ENCODE measurements at regions not wholly inside any gene's neighbourhood (a gene's known extent, or its start where the extent isn't known, plus 50 kb on each side); places are given as distances from the start of the nearest gene placed in this dataset.
"Not testable (repeated sequence)": the region's sequence is repeated elsewhere in the genome, so short reads cannot be mapped to it uniquely, and the experiment has no call there.

- DNase-seq, result no peak
These were observed 1465.7 kb upstream of the DIAPH2 start for GRCh38 chrX:95218976-95219375.

GRCh38 chrX:95248386-95248785, 1436.3 kb upstream of the DIAPH2 start:
- DNase-seq, result no peak

DNA sequence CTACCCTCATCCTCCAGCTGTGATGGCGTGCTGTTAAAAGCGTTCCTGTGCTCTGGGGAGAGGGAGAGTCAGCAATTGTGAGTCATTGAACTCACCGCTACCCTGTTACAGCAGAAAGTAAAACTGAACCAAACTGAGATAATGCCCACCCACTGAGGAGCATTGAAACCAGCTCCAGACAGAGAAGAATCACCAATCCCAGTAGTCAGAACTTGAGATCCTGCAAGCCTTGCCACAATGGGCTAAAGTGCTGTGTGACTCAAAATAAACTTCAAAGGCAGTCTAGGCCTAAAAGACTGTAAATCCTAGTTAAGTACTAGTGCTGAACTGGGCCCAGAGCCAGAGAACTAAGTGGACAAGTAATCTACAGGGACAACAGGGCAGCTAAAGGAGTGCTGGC, 1394.2 kb upstream of the DIAPH2 start:
- no peak for DNase-seq

- DNase-seq, result no peak
These were observed 1393.1 kb upstream of the DIAPH2 start for GRCh38 chrX:95291561-95291960.

DNA sequence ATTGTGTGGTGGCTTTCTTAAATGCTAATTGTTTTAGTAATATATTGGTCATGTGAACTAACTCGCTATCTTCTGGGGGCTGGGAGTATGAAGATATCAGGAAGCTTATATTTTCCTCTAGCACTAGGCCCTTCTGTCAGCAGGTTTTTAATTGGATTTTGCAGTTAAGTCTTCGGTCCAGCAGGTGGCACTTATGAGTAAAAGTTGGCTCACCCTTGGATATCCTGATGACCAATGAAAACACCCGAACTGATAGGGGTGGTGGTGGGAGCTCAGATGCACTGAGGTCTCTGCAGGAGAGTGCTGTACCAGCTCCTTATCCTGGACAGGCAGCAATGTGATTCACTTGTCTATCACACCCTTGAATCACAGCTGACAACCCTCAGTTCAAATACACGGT, 1365.8 kb upstream of the DIAPH2 start:
- peak in 1 of 3 donors; percentile 2 for DNase-seq

DNA sequence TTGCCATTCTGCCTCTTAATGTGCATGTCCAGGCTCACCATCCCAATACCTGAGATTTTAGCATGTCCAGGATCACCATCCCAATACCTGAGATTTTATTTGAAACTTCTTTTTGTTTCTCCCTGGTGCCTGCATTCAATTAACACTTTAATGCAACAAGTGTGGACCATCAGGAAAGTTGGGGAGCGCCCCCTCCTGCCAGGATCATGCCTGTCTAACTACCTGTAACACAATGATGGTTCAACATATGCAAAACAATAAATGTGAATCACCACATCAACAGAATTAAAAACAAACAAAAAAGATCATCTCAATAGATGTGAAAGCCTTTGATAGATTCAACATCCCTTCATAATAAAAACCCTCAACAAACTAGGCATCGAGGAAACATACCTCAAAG, 1359.5 kb upstream of the DIAPH2 start:
- DNase-seq, result no peak

- DNase-seq, result no peak
These were observed 1354.3 kb upstream of the DIAPH2 start for GRCh38 chrX:95330292-95330691.

GRCh38 chrX:95332530-95332929, 1352.1 kb upstream of the DIAPH2 start:
- no peak for DNase-seq

DNA sequence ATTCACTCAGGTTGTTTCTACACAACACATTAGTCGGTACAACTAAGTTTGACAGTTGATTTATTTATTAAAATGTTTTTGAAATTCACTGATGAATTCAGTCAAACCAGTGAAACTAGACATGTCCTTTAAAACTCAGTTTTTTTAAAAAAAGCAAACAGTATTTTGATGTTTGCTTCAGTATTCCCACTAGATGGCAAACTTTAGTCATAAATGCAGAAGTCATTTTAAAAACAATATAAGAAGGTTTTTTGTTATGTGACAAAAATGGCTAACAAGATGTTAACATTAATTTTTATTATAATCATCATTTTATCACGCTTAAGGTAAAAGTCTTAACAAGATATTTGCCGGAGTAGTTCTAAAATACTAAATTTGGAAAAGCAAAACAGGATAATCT, 1337.8 kb upstream of the DIAPH2 start:
- DNase-seq, result no peak

DNA sequence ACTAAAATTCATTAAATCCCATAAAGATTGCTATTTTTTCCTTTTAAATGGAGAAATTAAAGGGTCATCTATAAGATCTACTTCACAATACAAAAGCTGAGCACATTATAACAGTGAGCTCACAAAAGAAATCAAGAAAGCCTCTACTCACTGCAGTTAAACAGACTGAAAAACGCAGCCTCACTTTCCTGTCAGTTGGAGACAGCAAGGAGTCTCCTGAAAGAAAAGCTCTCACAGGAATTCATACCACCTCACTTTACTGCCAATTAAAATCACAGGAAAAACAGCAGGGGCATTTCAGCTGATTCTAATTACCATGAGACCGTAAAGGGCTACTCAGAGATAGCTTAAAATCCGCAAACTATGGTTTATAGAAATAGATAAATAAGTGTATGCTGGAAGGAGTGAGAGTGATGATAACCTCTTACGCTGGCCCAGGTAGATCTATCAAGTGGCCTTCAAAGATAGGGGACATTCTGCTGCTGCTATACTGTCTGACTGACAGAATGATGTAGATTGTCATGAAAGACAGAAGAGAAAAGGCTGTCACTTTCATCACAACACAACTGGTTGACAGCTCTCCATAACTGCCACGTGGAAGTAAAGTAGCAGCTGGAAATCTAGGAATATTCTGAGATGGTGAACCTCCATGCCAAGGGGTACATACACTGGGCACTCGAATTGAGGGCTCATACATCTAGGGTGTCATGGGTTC, 1333.7 kb upstream of the DIAPH2 start:
- no peak for DNase-seq

DNA sequence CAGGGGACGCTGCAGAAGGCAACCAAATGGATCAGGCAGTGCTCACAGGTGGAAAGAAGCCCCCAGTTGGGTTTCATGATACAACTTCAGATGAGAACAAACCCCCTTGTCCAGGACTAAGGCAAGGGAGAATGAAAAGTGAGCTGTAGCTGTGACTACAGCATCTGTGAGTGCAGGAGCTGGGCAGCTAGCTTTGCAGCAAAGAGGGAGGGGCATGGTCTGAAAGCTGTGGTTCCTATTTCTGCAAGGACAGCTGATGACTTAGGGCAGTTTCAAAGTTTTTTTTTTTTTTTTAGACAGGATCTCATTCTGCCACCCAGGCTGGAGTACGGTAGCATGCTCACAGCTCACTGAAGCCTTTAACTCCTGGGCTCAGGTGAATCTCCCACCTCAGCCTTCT, 1317.4 kb upstream of the DIAPH2 start:
- DNase-seq, result no peak

DNA sequence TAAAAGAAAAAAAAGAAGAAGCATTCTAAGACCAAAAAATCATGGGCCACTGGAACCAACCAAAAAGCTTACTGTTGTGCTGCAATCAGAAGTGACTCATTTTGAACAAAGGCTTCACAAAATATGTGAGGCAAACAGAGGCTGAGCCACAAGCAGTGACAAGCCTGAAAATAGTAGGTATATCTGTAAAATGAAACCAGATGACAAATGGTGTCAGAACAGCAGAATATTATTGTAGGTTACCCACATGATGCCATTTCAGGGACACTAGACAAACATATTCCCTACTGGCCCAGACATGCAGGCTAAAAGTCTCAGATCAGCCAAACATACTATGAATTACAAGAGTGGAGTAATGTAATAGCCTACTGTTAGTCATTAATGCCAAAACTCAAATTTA, 1301.8 kb upstream of the DIAPH2 start:
- DNase-seq, result no peak

DNA sequence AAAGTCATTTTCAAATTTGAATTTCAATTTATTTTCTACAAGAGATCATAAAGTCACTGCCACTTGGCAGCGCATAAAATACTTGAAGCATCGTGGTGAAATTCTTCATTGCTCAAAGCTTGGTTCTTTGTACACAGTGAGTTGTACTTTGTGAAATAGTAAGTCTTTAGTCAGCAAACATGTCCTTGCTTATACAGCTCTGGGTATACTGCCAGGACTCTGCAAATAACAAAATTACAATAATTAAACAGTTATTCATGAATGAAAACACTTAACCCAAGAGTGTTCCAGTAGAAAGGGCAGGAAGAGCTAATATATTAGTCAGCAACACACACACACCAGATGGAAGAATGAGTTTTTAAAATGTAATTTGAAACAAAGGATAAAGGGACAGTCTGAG, 1300.9 kb upstream of the DIAPH2 start:
- no peak for DNase-seq

DNA sequence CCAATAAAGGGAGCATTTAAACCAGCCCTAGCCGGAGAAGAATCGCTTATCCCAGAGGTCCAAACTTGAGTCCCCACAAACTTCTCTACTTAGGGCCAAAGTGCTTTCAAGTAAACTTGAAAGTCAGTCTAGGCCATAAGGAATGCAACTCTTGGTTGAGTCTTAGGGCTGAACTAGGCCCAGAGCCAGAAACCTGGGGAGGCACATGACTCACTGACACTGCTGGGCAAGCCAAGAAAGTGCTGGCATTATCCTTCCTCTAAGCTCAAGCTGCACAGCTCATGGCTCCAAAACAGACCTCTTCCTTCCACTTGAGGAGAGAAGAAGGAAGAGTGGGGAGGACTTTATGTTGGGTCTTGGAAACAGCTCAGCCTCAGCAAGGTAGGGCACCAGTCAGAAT, 1257.3 kb upstream of the DIAPH2 start:
- DNase-seq, result no peak

DNA sequence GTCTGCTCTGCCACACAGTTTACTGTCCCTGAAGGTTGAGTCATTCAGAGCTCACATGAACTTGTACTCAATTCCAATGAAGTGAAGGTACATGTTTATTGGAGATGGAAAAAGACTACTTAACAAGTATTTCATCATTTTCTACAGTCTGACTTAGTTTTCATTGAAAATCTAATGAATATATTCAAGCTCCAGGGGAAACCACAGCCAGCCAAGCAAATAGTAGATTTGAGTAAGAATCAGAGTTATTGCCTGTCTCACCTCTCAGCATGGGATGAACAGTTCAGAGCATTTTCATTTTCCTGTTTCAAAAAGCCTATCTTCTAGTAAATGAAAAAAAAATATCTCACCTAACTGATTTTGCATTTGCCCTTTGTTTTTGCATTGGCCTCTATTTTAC, 1249.4 kb upstream of the DIAPH2 start:
- no peak for DNase-seq

DNA sequence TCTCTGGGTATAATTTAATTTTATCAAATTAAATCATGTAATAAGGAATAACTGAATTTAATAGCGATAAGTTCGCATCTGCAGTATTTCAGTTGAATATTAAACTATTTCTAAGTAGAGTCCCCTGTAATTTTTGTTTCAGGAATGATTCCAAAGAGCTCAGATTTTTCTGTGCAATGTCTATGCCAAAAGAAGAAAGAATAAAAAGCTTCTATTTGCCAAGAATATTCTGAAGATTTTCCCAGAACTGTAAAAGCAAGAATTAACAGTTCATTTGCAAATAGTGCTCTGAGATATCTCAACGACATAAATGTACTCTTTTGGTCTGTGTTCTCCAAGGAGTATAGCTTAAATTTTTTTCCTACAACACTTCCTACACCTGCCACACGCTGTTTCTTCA, 1242.8 kb upstream of the DIAPH2 start:
- DNase-seq, result no peak

GRCh38 chrX:95484781-95485180, 1199.9 kb upstream of the DIAPH2 start:
- no peak for DNase-seq

DNA sequence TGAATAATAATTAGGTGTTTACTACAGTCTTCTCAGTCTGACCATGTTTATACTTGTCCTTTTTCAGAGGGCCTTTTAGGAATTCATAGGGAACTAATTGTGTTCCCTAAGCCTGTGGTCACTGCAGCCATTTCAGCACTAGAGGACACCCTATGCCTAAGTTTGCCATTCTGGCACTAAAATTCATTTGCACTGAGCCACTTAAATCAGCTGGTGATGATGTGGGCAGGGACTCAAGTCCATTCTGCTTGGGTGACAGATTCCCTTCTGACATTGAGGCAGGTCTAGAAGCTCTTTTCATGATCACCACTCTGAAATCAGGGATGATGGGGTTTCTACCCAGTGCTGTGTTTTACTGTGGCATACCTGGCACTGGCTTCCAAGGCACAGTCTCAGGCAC, 1178.9 kb upstream of the DIAPH2 start:
- no peak for DNase-seq

DNA sequence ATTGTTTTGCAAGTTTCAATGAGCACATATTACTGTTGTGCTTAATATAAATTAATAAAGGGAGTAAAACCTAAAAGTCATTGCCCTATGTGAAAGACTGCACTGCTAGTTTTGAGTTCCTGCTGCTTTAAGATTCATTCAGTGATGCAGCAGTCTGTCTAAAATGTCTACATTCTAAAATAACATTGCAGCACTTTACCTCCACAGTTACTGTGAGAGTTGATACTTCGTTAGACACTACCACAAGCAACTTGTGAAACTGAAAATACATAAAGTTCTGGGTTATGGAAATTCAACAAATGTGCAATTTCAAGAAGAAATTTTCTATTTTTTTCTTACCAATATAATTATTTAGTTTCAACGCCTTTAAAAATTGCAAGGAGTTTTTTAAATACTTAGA, 1175.2 kb upstream of the DIAPH2 start:
- no peak for DNase-seq

DNA sequence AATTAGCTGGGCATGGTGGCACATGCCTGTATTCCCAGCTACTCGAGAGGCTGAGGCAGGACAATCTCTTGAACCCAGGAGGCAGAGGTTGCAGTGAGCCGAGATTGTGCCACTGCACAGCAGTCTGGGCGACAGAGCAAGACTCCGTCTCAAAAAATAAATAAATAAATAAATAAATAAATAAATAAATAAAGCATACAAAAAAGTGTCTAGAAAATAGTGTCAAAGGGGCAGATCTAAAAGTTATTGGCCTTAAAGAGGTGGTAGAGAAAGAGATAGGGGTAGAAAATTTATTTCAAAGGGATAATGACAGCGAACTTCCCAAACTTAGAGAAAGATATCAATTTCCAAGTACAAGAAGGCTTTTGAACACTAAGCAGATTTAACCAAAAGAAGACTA, 1160.6 kb upstream of the DIAPH2 start:
- DNase-seq, result not testable (repeated sequence)

- no peak for DNase-seq
These were observed 1148.5 kb upstream of the DIAPH2 start for GRCh38 chrX:95536111-95536510.

- DNase-seq, result no peak
These were observed 1148.0 kb upstream of the DIAPH2 start for GRCh38 chrX:95536661-95537060.

DNA sequence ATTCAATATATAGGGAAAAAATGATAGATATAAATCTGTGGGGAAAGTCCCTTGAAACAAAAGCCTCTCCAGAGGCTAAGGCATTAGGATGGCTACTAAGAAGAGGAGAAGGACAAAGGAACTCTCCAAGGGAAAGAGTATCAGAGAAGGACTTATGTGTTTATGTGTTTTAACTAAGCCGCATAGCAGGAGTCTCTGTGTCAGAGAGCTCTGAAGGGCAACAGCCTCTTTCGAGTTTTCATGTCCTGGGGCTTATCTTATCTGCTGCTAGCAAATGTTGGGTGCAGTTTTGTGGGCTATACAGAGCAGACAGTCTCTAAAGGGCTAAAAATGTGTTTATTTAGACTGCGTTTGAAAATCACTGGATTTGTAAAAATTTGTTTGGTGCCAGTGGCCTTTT, 1145.6 kb upstream of the DIAPH2 start:
- DNase-seq, result no peak

- DNase-seq, result not testable (repeated sequence)
These were observed 1135.1 kb upstream of the DIAPH2 start for GRCh38 chrX:95549552-95549951.

DNA sequence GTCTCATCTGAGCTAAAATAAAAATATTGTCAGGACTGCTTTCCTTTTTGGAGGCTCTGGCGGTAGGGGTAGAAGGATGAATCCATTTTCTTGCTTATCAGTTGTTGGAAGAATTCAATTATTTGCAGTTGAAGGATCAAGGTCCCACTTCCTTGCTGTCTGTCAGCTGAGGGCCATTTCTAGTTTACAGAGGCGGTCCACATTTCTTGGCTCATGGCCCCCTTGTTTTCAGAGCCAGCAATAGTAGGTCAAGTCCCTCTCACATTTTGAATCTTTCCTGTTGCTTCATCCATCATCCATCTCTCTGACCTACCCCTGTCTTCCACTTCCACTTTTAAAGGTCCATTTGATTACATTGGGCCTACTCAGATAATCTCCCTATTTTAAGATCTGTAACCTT, 1099.3 kb upstream of the DIAPH2 start:
- DNase-seq, result no peak

GRCh38 chrX:95612350-95612749, 1072.3 kb upstream of the DIAPH2 start:
- DNase-seq, result no peak
